Activated T-cell treated with anti-CD3 and anti-CD28 coated beads for 4 hours (primary cell): ENCODE measurements at regions not wholly inside any gene's neighbourhood (a gene's known extent, or its start where the extent isn't known, plus 50 kb on each side); places are given as distances from the start of the nearest gene placed in this dataset.

Experiments
- DNase-seq: peaks from one replicate; pipeline ENCODE4 v3.0.0-alpha.2; 2020

DNA sequence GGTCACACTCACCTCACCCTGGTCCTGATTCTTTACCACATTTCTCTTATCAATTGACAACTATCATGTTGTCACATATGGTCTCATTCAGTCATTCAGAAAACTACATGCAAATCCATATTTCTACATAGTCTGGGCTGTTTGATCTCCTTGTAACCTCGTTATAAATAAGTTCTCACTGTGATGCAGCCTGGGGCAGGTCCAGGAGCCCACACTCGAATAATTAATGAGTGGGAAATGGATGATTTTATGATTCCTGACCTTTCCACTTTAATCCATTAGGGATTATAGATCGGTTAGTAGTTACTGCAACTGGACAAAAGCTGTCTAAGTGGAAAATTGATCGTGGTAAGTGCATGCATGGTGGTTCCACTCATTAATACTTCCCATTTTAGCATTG, 636.3 kb upstream of the TENM4 start:
- DNase-seq, result no peak

DNA sequence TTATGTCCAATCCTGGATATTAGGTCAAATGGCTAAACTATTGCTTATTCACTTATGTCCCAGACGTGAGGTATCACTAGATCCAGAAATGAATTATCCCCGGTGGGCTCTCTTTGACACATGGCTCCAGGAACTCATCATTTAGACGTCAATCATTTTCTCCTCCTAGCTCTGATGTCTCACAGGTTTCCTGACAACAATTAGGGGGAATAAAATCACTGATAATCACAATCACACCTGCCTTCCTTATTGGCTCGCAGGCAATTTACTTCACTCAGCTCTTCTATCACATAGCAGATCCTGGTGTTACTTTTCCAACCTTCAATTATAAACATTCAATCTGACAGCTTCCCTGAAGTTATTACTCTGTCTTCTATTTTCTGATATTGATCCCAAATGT, 634.0 kb upstream of the TENM4 start:
- no peak for DNase-seq

DNA sequence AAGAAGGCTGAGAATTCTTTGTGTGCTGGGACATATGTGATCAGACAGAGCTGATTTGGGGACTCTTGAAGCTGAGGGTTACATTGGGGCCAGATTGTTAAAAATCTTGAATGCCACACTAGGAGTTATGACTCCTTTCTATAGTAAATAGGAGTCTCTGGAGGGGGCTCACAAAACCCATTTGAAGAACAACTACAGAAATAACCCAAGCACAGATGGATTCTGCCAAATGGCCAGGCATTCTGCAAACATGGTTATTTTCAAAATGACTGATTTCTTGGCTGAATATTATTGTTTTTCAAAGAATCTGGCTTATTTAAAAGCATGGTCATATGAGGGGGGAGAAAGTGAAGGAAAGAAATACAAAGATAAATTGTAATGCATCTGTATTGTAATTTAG, 625.5 kb upstream of the TENM4 start:
- DNase-seq, result no peak

DNA sequence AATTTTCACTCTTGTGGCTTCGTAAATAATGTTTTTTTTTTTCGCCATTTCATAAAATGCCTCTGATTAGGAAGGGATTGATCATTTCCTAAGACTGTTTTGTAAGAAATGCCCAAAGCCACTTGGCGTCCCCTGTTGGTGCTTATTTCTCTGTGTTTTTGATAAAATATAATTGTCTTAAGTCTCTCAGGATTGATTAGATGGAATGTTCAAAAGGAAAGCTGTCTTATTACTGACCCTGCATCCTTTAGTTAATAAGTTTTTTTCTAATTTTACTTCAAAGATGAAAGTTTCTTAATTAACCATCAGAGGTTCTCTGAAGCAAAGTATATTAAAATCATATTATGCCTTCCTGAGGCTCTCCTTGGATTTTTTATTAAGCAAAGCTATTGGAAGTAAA, 624.3 kb upstream of the TENM4 start:
- no peak for DNase-seq

DNA sequence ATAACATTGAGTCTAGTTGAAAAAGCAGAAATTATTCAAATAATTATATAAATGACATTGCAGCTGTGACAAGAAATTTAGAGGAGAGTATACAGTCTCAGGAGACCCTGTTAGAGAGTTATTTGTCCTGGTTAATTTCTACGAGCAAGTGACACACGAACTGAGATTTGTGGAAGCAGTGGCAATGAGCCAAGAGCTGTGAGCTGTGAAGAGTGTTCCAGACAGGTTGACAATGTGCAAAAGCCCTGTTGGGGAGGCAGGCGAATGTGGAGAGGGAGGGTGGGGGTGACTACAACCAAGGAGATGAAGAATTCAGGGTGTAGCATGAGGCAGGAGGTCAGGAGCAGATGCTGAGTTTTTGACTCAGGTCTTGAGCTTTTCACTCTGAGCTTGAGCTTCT, 620.2 kb upstream of the TENM4 start:
- no peak for DNase-seq

DNA sequence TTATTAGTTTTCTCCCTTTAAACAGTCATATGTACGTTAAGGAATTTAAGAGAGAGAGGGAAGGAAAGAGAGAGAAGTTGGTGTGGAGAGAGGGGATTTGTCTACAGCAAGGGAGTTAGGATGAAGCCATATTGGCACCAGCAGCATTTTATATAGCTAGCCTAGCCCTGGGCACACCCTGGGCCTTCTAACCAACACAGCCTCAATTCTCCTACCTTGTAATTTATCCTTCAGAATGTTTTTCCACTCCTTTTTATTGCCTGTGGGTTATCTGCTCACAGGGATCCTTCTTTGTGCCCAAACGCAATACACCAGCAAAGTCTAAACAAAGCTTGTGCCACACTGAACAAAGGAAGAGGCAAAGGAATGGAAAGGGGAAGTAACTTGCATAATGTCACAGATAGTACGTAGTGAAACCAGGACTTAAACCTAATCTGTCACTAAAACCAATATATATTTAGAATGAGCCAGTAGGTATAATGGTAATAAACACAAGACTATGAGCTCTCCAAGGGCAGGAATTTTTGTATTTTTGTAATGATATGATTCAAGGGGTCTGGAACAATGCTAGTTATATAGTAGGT, 613.8 kb upstream of the TENM4 start:
- no peak for DNase-seq

DNA sequence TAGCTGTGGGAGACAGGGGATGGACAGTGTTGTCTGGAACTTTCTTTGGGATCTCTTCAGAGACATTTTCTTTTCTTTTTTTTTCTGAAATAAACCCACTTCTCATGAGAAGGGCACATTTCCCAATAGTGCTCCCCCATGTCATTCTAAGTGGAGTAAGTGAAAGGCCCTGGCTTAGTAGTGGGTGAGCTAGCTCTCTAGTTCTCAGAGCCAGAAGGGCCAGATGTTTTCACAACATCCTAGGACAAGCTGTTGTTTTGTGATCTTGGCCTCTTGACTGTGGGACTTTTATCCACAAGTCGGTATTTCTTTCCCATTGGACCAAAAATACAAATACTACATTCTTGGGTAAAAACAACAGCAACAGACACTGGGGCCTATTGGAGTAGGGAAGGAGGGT, 607.7 kb upstream of the TENM4 start:
- no peak for DNase-seq

DNA sequence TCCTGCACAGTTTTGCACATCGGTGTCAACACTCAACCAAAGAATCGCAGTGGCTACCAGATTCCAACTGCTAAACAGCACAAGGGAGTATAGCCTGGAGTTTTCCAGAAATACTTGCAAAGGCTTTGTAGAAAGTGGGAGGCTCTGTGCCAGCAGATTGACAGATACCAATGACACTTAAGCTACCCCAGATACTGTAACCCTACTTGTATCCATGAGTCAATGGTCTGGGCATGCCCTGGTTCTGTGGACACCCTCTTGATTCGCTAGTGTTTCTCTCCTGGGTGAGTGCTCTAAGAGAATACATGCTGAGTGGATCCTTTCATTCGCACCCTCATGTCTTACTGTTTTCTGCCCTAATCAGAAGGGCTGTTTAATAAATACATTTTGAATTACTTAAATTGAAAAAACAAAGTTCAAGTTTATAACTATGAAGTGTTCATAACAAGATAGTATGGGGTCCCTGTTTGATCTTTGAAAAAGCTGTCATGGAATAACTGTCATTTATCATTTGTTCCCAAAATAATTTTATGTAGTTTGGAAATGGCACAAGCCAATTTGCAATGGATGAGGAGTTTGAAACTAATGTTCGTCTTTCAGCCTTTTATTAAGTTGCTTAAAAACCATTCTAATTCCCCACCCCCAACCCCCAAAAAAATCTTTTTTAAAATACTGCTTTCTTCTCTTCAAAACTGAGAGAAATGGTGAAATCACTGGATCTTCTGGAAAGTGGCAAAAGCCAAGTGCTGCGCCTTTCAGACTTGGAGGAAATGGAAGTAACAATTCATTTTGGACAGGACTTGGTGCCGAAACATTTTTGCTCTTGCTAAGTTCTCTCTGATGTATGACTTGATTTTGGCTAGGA, 600.5 kb upstream of the TENM4 start:
- DNase-seq, result no peak

DNA sequence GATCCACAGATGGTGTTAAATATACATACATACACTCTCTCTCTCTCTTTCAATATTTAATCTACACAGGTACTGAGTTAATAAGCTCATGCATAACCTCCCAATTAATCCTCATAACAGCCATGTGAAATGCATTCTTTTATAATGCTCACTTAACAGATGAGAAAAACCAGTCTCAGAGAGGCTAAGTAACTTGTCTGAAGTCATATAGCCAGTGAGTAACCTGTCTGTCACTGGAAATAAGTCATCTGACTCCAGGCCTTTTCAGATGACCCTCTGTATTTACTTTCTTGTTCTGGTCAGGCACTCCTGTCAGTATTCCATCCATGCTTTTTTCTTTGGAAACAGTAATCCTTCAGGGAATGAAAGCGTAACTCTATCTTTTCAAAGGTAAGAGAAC, 594.0 kb upstream of the TENM4 start:
- no peak for DNase-seq

DNA sequence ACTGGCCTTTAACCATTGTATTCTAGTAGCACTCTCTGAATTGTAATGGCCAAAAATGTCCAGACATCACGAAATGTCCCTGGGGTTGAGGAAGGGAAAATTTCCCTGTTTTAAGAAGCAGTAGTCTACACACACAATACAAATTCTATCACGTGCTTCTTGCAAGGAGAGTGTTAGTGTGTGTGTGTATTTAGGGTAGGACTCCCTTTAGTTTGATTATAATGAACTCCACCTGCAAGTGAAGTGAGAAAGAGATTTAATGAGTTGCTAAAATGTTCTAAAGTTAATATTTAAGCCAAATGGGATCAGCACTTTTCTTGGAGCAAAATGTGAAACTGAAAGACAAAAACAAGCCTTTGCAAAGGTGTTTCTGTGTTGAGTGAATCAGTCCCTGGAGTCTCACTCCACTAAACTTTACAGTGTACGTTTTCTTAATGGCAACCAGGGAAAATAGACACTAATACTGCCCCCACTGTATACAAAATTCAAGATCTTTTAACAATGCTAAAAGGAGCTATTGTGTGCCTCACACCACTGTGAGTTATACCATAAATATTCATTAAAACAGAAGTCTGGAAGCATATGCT, 590.3 kb upstream of the TENM4 start:
- no peak for DNase-seq

DNA sequence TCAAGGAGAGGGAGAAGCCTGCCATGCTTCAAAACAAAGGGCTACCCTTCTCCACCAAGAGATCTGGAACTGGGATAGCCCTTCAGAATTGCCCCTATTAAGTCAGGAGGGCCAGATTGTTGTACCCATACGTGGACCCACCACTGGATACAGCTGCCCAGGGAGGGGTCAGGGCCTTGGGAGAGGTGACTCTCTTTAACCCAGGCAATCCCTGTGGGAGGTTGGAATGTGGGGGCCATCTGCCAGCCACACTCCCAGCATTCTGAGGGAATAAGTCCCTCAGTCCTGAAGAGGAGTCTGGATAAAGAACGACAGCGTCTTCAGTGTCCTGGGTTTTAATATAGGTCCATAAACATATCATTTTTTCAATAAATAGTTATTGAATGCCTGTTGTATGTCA, 588.2 kb upstream of the TENM4 start:
- DNase-seq, result no peak

DNA sequence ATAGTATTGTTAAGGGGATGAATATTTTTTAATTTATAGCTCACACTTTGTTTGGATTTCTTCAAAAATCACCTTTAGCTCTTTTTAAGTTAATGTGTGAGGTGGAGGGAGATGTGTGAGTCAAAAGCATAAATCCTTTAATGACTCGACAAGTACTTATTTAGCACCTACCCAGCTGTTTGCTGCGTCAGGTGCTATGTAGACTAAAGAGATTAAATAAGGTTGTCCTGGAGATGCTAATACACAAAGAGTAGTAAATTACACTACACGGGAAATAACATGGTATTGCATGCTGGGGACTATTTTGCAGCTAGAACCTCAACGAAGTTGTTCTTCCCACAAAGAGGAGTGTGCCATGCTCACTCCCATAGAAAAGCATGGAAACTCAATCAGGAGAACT, 583.3 kb upstream of the TENM4 start:
- no peak for DNase-seq

DNA sequence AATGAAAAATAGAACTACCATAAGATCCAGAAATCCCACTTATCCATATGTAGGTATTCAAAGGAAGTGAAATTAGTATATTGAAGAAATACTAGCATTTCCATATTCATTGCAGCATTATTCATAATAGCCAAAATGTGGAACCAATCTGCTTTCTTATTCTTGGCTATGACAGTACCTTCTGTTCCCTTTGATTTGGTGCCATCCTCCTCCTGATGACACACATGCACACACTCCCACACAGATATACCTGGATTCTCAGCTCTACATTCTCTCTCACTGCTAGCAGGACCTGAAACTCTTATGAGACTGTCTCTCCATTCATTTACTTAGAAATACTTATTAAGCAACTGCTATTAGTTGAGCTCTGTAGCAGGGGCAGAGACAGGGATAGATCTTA, 582.6 kb upstream of the TENM4 start:
- no peak for DNase-seq

DNA sequence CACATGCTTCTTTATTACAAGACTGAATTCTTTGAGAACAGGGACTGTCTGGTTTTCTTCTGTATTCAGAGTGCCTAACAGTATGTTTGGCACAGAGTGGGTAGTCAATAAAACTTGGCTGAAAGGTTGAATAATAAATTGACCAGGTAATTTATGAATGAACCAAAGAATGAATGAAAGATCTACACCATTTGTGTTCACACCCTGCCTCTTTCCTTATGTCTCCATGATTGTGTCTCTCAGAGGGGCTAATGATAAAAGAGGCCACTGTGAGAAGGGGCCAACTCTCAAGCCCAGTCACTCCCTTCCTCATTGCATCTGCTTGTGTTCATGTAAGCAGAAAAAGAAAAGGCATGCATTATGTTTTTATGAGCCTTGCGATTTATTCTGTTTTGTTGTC, 569.7 kb upstream of the TENM4 start:
- DNase-seq, result no peak

DNA sequence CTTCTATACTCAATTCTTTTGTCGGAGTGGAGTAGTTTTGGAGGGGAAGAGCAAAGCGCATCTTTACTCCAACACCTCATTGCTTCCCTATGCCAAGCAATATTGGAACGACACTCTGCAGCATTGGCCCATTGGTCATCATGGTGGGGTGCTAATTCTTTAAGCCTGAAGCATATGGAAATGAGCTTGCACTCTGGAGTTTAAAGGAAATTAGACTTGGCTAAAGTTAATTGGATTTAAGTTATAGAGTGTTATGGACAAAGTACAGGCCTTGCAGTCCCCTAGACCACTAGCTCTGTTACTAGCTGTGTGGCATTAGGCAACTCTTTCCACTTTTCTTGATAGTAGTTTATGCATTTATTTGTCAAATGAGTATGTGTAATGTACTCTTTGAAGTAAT, 568.3 kb upstream of the TENM4 start:
- no peak for DNase-seq

DNA sequence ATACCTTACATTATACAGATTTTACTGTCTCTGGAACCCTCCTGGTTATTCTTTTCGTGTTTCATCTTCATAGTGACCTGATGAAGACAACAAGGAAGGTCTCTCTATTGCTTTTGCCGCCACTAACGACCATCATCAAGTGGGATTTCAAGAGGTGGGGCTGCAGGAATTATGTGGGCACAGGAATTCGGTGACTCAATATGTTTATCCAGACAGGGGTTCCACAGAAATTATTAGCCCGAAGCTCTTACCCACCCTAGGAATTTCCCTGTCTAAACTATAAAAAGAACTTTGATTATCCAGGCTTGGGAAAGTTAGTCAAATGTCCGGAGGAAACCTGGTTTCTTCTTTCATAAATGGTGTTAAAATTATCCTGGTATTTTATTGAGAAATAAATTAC, 566.8 kb upstream of the TENM4 start:
- no peak for DNase-seq

DNA sequence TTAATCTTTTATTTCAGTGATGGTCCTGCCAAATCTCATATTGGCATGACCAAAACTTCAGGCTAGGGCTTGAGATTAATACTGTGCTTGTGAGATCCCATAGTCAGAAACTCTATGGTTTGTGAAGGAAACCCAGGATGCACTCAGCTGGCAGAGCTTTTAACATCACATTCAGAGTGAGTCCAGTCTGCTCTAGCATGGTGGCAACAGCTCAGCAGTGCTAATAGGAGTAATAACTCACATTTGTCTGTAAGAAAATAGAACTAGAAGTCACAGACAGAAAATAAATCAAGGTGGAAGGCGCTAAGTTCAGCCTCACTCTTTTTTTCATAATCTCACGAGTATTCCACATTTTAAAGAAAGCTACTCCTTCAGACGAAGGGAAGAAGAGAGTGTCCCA, 549.3 kb upstream of the TENM4 start:
- no peak for DNase-seq

DNA sequence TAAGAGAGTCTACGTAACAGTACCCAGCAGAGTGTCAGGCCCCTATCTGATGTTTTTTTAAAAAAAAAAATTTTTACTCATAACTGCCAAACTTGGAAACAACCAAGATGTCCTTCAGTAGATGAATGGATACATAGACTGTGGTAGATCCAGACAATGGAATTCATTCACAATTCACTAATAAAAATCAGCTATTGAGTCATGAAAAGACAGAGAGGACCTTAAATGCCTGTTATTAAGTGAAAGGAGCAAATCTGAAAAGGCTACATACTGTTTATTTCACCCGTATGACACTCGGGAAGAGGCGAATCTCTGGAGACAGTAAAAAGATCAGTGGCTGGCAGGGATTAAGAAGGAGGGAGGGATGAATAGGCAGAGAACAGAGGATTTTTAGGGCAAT, 541.4 kb upstream of the TENM4 start:
- no peak for DNase-seq

DNA sequence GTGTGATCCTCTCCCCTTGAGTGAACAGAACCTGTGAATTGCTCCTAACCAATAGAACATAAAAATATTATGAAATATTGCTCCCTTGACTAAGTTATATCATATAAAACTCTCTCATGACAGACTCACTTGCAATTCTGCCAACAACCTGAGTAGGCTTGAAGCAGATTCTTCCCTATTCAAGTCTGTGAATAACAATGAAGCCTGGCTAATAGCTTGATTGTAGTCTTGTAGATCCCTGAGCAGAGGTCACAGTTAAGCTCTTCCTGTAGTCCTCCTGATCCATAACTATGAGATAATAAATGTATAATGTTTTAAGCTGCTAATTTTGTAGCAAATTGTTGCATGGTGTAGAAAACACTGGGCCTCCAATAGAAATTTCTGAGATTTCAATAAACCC, 540.1 kb upstream of the TENM4 start:
- DNase-seq, result no peak

DNA sequence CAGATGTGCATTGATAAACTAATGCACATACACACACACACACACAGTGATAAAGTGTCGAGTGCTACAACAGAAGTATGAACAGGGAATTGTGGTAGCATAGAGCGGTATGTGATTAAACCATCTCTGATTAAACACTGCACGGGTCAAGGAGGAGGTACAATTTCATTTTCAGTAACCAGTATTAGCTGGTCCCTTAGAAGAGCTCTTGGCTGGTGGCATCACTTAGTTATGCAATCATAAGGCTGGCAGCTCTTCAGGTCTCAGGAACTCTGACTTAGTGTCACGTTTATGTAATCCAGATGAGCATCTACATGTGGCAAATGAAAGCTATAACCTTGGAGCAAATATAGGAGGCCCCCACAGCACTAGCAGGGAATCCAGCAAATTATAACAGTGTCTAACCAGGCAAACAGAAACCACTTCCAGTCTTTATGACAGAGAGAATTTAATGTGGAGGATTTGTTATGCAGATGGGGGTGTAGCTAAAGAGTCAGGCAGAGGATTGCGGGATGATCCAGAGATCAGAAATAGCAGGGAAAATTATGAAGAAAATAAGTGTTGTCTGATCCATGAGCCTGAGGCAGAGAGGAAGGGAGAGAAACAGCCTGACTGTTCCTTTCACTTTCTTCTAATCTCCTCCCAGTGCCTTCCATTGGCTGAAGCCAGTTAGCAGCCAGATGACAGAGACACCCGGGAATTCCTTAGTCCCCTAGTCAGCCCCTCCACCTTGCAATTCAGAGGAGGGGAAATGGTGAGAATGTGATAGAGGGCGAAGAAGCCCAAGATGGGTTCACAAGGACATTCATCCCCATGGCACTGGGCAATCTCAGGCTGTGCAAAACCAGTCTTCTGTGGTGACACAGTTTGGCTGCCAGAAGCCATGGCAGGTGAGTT, 533.1 kb upstream of the TENM4 start:
- no peak for DNase-seq

DNA sequence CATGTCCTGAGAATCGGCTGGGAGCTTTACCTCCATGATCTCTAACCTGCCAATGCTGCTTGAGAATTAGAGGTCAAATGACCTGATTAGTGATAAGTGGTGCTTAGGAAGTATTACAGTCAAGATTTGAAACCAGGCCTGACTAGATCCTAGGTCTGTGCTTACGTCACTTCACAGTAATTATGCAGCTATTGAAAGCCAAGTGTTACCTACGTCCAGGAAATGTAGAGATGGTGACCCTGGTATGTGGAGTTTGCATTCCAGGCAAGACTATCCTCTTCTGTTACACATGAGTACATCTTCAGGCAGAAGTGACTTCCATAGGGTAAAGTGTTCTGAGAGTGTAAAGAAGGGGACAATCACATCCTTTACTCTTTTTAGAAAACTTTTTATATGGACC, 530.4 kb upstream of the TENM4 start:
- no peak for DNase-seq

DNA sequence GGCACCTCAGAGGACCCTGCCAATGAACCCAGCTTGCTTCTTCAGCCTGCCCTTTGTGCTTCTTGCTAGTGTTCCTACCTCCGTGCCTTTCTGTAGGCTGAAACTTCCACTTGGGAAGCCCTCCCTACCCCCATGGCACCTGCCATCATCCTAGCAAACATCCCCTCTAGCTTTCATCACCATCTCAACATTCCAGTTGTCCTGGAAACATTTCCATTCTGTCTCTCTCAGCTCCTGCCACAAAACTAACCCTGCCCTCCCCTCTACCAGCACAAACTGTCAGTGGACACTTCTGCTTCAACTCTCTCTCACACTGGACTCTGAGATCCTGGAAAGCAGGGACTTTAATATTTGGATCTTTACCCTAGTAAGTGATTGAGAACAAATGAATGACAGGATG, 525.8 kb upstream of the TENM4 start:
- DNase-seq, result no peak

DNA sequence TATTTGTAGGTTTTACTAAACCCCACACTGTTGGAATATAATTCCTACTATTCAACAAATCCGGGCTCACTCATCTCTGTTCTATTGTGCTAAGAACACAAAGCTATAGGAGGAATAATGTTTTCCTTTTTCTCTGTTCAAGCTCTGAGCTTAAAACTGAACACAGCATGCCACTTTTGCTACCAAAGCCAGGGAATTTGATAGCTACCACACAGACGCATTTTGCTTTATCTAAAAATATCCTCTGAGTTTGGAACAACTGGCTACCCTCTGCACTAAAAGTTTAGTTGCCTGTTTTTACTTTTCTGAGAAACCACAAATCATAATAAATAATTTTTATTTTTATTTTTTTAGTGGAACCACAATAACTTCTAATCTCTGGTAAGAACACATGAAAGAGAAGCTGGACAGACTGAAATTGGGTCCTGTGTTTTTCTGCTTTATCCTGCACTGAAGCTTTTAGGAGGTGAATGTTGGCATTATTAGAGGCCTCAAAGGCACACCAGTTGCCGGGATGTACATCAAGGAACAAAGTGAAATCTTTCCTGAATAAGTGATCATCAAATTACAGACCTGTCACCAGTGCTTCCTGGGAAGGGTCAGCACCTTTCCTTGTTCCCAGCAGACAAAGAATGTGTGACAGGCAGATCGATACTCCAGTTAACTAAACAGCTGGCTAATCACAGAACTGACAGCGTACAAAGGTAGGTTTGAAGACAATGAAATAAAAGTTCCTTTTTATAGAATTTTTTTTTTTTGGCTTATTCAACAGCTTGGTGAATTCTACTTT, 523.2 kb upstream of the TENM4 start:
- no peak for DNase-seq
